ENCODE measurements at regions not wholly inside any gene's neighbourhood (a gene's known extent, or its start where the extent isn't known, plus 50 kb on each side); places are given as distances from the start of the nearest gene placed in this dataset.

GRCh38 chr14:31944256-31945073, 132.6 kb upstream of the ARHGAP5 start:
- Mint-ChIP-seq H3K4me3 (no peak overlapping the region), H3K36me3 (no peaks in the 10 kb centered on the region), H3K9me3 (no peaks in the 10 kb centered on the region), H3K27me3 (ENCODE audit: low read depth in 2 of 2) (no peaks in the 10 kb centered on the region), H3K27ac (no peak overlapping the region), H3K4me1 (no peaks in the 10 kb centered on the region)
- intact Hi-C loops (cut with micrococcal nuclease) = no loop called here
- DNase-seq (peak in 1 of 2 donors; percentile 28), ATAC-seq (no peak)
- Histone ChIP-seq H3K27me3 (ENCODE audit: control insufficient read depth, insufficient read depth, low read length) (no peaks in the 10 kb centered on the region), H3K36me3 (ENCODE audit: control insufficient read depth, insufficient read depth, low read length) (no peaks in the 10 kb centered on the region), H3K27ac (ENCODE audit: low read length) (no peak overlapping the region), H3K4me3 (ENCODE audit: low read length) (no peak overlapping the region), H3K4me1 (ENCODE audit: control insufficient read depth, insufficient read depth, low read length) (peaks cover 10% of the 10 kb centered on the region), H3K9me3 (ENCODE audit: control insufficient read depth, insufficient read depth, low read length) (no peaks in the 10 kb centered on the region)
- WGBS (ENCODE audit: insufficient coverage) = 77% methylated on average over 13 of the region's 13 CpGs
- TF ChIP-seq, protein P1, sequence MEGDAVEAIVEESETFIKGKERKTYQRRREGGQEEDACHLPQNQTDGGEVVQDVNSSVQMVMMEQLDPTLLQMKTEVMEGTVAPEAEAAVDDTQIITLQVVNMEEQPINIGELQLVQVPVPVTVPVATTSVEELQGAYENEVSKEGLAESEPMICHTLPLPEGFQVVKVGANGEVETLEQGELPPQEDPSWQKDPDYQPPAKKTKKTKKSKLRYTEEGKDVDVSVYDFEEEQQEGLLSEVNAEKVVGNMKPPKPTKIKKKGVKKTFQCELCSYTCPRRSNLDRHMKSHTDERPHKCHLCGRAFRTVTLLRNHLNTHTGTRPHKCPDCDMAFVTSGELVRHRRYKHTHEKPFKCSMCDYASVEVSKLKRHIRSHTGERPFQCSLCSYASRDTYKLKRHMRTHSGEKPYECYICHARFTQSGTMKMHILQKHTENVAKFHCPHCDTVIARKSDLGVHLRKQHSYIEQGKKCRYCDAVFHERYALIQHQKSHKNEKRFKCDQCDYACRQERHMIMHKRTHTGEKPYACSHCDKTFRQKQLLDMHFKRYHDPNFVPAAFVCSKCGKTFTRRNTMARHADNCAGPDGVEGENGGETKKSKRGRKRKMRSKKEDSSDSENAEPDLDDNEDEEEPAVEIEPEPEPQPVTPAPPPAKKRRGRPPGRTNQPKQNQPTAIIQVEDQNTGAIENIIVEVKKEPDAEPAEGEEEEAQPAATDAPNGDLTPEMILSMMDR (IDR thresholded peaks at IDR 0.05) = no peak

DNA sequence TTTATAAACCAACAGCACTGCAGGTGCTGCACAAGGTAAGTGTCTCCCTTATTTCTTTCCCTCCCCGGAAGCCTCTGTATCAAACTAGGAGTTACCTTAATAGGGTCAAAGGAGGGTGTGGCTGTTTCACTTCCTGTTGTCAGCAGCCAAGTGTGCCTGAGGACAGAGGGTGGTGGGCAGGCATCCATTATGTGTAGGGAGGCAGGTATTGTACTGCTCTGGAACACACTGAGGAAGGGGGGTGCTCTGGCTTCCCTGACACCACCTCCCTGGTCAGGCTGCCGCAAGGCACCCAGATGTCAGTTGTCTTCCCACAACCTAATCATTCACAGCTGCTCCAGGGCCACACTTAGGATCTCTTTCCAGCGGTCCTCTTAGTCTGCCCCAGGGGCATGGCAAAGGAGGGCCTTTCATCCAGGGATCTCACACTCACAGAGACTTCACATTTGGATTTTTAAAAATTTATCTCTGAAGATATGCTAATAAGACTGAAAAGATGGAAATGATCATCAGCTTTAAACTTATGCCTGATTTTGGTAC, 132.0 kb upstream of the ARHGAP5 start:
- Histone ChIP-seq H3K27ac (ENCODE audit: low read length) (no peak overlapping the region), H3K4me1 (ENCODE audit: control insufficient read depth, insufficient read depth, low read length) (peaks cover 10% of the 10 kb centered on the region), H3K4me3 (ENCODE audit: low read length) (no peak overlapping the region), H3K27me3 (ENCODE audit: control insufficient read depth, insufficient read depth, low read length) (no peaks in the 10 kb centered on the region), H3K36me3 (ENCODE audit: control insufficient read depth, insufficient read depth, low read length) (no peaks in the 10 kb centered on the region), H3K9me3 (ENCODE audit: control insufficient read depth, insufficient read depth, low read length) (no peaks in the 10 kb centered on the region)
- intact Hi-C loops (cut with micrococcal nuclease) = no loop called here
- ATAC-seq = no peak
- Mint-ChIP-seq H3K27me3 (ENCODE audit: low read depth in 2 of 2) (peaks cover 2 to 5% of the 10 kb centered on the region in 2 donors), H3K27ac (no peak overlapping the region), H3K36me3 (no peaks in the 10 kb centered on the region), H3K4me3 (no peak overlapping the region), H3K9me3 (no peaks in the 10 kb centered on the region), H3K4me1 (no peaks in the 10 kb centered on the region)
- 80% methylated on average over 3 of the region's 3 CpGs for WGBS (ENCODE audit: insufficient coverage)
- TF ChIP-seq, protein P1 (IDR thresholded peaks at IDR 0.05) = no peak
- peak in 1 of 2 donors; percentile 66 for DNase-seq

DNA sequence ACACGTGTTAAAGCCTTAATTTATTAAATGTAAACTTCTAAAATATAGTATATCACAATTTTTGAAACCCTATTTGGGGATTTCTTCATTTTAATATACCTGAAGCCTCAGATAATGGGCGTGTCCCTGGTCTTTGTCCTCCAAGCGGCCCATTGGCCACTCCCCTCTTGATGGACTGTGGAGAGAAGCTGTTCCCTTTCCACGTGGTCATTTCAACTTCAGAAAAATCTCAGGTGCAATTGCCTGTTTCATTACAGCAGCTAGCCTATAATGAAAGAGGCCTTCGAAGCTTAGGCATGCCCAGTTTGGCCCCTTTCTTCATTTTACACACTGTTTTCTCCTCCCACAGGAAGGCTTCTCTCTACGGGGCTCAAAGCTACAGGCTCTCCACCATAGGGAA, 131.4 kb upstream of the ARHGAP5 start:
- Mint-ChIP-seq H3K4me3 (no peak overlapping the region), H3K27ac (no peak overlapping the region), H3K36me3 (no peaks in the 10 kb centered on the region), H3K27me3 (ENCODE audit: low read depth in 2 of 2) (peaks cover 3 to 6% of the 10 kb centered on the region in 2 donors), H3K9me3 (no peaks in the 10 kb centered on the region), H3K4me1 (no peaks in the 10 kb centered on the region)
- intact Hi-C loops (cut with micrococcal nuclease) = no loop called here
- Histone ChIP-seq H3K4me1 (ENCODE audit: control insufficient read depth, insufficient read depth, low read length) (peaks cover 10% of the 10 kb centered on the region), H3K4me3 (ENCODE audit: low read length) (no peak overlapping the region), H3K27ac (ENCODE audit: low read length) (no peak overlapping the region), H3K27me3 (ENCODE audit: control insufficient read depth, insufficient read depth, low read length) (no peaks in the 10 kb centered on the region), H3K36me3 (ENCODE audit: control insufficient read depth, insufficient read depth, low read length) (no peaks in the 10 kb centered on the region), H3K9me3 (ENCODE audit: control insufficient read depth, insufficient read depth, low read length) (no peaks in the 10 kb centered on the region)
- DNase-seq (no peak), ATAC-seq (no peak)
- TF ChIP-seq, protein P1 (IDR thresholded peaks at IDR 0.05) = no peak
- WGBS (ENCODE audit: insufficient coverage) = 82% methylated on average over 5 of the region's 6 CpGs
